AG04449 (cell line): ENCODE measurements at regions not wholly inside any gene's neighbourhood (a gene's known extent, or its start where the extent isn't known, plus 50 kb on each side); places are given as distances from the start of the nearest gene placed in this dataset.
A peak's percentile ranks its signal among the peaks of the same experiment; 100 is the strongest.

Experiments used
- CTCF ChIA-PET: fragments of 350-600 bp; formaldehyde crosslinking; extraction: SDS; loops from one replicate; lab custom pipeline; 2021; ENCODE audit warnings: antibody characterized with exemption; lab: Yijun Ruan, JAX
- POLR2A ChIA-PET: fragments of 400-600, 350-600 bp; formaldehyde crosslinking; extraction: SDS; loops from one replicate; lab custom pipeline; 2020; ENCODE audit warnings: antibody characterized with exemption, inconsistent platforms; lab: Yijun Ruan, JAX
- DNase-seq: peaks from one replicate; pipeline ENCODE4 v3.0.0-alpha.2; 2010; ENCODE audit warnings: low read depth, low spot score
- H3K4me3 ChIP-seq: 2 replicates; pipeline ENCODE4 v1.5.1; 2011; ENCODE audit warnings: low read depth, mild to moderate bottlenecking, control low read depth, low read length
- TF ChIP-seq, protein P1 (sequence below): IDR thresholded peaks from one replicate; pipeline ENCODE4 v1.5.1; 2011; ENCODE audit warnings: mild to moderate bottlenecking, moderate library complexity, low read length, control low read depth, inconsistent platforms; ENCODE audit not compliant: insufficient read depth; ENCODE audit errors: missing control alignments

DNA sequence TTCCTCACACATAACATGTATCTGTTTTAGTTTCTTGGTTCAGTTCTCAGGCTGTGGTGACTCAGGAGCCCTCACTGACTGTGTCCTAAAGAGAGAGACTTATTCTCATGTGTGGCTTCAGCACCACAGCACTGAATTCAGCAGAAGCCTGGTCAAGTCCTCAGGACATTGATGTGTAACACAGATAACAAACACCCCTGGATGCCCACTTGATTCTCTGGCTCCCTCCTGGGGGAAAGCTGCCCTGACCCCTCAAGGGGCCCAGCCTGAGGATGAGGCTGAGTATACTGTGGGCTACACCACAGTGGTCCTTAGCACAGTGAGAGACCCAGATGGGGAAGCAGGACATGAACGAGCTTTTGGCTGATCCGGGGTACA, 87.2 kb upstream of the VPREB1 start:
- CTCF ChIA-PET = interaction anchor here (0.7 to 3.1 kb wide), 13 partner anchors 9 to 97 kb away, joined by 3 to 16 read pairs (median 4); no protein-coding TSS in a partner anchor
- POLR2A ChIA-PET = no interaction called here
- no peak overlapping the region for H3K4me3 ChIP-seq
- TF ChIP-seq, protein P1, sequence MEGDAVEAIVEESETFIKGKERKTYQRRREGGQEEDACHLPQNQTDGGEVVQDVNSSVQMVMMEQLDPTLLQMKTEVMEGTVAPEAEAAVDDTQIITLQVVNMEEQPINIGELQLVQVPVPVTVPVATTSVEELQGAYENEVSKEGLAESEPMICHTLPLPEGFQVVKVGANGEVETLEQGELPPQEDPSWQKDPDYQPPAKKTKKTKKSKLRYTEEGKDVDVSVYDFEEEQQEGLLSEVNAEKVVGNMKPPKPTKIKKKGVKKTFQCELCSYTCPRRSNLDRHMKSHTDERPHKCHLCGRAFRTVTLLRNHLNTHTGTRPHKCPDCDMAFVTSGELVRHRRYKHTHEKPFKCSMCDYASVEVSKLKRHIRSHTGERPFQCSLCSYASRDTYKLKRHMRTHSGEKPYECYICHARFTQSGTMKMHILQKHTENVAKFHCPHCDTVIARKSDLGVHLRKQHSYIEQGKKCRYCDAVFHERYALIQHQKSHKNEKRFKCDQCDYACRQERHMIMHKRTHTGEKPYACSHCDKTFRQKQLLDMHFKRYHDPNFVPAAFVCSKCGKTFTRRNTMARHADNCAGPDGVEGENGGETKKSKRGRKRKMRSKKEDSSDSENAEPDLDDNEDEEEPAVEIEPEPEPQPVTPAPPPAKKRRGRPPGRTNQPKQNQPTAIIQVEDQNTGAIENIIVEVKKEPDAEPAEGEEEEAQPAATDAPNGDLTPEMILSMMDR = no peak
- no peak for DNase-seq

DNA sequence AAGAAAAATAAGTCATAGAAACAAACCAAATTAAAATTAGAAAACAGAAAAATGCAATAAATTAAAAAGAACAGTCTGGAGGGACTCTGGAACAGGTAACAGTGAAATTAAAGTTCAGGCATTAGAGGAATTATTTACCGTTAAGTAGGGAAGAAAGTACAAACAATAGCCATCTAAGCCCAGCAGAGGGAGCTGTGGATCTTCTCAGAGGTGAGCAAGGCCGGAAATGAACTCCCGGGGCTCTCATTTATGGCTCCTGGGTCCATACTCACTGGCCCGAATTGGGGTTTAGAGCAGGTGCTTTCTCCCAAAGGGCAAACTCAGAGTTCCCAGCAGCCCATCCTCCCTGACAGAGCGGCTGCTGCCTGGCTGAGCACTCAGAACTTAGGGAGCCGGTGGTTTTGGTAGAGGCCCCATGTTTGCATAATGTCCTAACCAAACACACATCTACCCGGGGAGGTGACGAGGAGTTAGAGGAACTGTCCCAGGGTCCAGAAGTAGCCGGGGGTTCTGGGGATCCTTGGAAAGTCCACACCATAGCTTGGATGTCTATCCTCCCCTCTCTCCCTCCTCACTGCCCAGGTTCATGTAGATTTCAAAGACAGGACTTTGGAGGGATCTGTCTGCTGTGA, 87.8 kb upstream of the VPREB1 start:
- TF ChIP-seq, protein P1 = peak; percentile 63
- DNase-seq = peak; percentile 19
- POLR2A ChIA-PET = no interaction called here
- no peak overlapping the region for H3K4me3 ChIP-seq
- CTCF ChIA-PET = interaction anchor here (0.8 to 3.1 kb wide), 10 partner anchors 8 to 50 kb away, joined by 3 to 16 read pairs (median 4); no protein-coding TSS in a partner anchor

DNA sequence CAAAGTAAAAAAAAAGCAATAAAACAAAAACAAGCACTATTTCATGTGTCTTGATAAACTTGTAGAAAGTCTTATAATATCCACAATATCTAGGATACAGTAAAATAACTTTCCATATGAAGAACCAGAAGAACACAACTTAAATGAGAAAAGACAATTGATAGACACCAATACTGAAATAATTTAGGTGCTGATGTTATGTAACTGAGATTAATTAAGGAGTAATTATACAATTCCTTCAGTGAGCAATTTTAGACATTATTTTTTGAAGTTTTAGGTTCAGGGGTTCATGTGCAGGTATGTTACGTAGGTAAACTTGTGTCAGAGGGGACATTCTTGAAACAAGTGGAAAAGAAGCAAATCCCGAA, 88.3 kb upstream of the VPREB1 start:
- DNase-seq = no peak

DNA sequence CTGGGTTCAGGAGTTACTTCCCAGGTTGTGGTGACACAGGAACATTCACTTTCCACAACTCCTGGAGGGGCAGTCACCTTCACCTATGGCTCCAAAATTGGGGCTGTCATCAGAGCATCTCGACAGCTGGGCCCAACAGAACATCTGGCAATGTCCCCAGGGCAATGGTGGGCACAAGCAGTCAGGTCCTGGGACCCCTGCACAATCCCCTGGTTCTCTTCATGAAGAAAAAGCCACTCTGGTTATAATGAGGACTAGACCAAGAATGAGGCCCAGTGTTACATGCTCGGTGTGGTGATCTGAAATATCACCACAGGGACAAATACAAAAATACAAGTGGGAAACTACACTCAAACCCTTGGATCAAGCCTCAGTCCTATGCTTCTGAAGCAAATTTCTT, 89.0 kb upstream of the VPREB1 start:
- POLR2A ChIA-PET = no interaction called here
- no peak overlapping the region for H3K4me3 ChIP-seq
- no peak for DNase-seq
- CTCF ChIA-PET = no interaction called here
- TF ChIP-seq, protein P1 = no peak

More for the DNA sequence above, 88.3 kb upstream of the VPREB1 start:
- TF ChIP-seq, protein P1 = no peak
- ChIA-PET CTCF (interaction anchor here (1.0 to 3.1 kb wide), 5 partner anchors 8 to 24 kb away, joined by 3 to 14 read pairs (median 4); no protein-coding TSS in a partner anchor), POLR2A (no interaction called here)
- no peak overlapping the region for H3K4me3 ChIP-seq

DNA sequence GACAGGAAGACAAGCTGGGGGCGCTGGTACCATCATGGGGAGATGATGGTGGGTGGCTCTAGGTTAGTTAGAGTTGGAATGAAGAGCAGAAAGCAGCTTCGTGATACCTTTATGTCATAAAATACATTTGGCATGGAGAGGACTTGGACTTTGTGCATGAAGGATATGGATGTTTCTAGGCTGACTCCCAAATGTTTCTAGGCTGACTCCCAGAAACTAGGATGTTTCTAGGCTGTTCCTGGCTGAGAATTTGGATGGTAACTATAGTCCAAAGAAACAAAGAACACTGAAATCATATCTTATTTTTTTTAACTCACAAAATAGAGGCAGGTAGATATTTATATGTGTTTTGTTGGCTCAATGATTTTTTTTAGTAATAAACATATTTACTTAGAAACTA, 89.4 kb upstream of the VPREB1 start:
- ChIA-PET CTCF (interaction anchor here (1.0 kb wide), 1 partner anchor 11 kb away, joined by 5 read pairs; no protein-coding TSS in a partner anchor), POLR2A (no interaction called here)
- DNase-seq = no peak
- TF ChIP-seq, protein P1 = no peak
- no peak overlapping the region for H3K4me3 ChIP-seq

DNA sequence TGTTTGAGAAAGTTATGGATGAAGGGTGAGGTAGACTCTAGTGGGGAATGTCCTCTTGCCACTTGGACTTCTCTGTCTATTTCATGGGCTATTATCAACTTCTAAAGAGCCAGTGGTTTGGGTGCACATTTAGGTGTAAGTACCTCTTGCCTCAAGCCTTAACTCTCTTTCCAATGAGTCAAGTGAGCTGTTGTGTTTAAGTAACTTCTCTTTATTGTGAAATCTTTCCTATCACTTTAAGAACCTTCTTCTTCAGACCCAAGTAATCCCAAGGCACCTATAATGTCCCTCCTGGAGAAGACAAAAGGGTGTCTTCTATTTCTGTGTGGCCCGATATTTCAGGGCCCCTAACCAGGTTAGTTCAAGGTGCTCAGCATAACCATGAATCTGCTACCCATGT, 90.5 kb upstream of the VPREB1 start:
- H3K4me3 ChIP-seq = no peak overlapping the region
- ChIA-PET POLR2A (no interaction called here), CTCF (no interaction called here)
- no peak for DNase-seq
- TF ChIP-seq, protein P1 = no peak
